Mucosa of gallbladder (tissue), 1 donor: ENCODE measurements at regions not wholly inside any gene's neighbourhood (a gene's known extent, or its start where the extent isn't known, plus 50 kb on each side); places are given as distances from the start of the nearest gene placed in this dataset.
"Not testable (repeated sequence)": the region's sequence is repeated elsewhere in the genome, so short reads cannot be mapped to it uniquely, and the experiment has no call there.

ENCODE experiments used
- DNase-seq: peaks from one replicate; pipeline ENCODE4 v3.0.0-alpha.2; 2020; ENCODE audit warnings: low spot score
- donor health status: DM: no; HTN: no; CAD: no.

DNA sequence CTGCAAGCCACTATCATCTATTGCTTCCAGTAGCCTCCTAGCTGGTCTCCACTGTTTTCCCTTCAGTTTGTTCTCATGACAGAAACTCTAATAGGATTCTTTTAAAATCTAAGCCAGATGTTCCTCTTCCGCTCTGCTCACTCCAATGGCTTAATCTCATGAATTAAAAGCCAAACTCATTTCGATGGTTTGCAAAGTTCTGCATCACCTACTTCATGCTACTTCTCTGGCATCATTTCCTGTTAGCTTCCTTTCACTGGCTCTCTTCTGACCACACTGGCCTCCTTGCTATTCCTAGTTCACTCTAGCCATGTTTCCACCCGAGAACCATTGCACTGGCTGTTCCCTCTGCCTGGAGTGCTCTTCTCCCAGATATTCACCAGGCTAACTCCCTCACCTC, 102.0 kb upstream of the LSM6 start:
- no peak for DNase-seq

- DNase-seq: no peak
Measured at GRCh38 chr4:146072376-146072775, 103.1 kb upstream of the LSM6 start.

DNA sequence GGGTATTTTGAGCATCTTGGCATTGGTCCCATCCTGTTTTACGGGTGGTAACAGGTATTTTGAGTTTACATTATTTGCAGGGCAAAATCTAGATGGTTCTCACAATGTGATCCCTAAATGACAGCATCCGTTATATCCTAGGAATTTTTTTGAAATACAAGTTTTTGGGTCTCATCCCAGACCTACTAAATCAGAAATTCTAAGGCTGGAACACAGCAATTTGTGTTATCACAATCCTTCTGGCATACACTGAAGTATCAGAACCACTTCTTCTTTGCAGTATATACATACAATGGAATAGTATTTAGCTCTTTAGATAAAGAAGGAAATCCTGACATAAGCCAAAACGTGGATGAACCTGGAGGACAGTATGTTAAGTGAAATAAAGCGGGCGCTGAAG, 104.1 kb upstream of the LSM6 start:
- DNase-seq: no peak

DNA sequence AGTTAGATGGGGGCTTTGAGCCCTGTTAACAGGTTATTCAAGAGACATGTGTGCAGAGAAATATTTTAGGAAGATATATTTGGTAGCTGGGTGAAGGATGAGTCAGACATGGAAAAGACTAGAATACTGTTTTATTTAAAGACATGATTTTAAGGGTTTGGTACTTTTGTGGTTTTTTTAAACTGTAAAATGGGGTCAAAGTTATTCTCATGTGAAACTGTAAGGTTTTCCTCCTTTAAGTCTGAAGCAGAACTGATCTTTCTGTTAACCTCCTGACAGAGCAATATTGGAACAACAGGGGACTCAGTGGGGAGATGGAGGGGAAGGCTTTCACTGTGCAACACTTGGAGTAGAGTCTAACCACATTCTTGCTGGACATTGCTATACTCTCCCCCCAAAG, 112.4 kb upstream of the LSM6 start:
- no peak for DNase-seq

GRCh38 chr4:146062340-146062739, 113.2 kb upstream of the LSM6 start:
- DNase-seq: no peak

DNA sequence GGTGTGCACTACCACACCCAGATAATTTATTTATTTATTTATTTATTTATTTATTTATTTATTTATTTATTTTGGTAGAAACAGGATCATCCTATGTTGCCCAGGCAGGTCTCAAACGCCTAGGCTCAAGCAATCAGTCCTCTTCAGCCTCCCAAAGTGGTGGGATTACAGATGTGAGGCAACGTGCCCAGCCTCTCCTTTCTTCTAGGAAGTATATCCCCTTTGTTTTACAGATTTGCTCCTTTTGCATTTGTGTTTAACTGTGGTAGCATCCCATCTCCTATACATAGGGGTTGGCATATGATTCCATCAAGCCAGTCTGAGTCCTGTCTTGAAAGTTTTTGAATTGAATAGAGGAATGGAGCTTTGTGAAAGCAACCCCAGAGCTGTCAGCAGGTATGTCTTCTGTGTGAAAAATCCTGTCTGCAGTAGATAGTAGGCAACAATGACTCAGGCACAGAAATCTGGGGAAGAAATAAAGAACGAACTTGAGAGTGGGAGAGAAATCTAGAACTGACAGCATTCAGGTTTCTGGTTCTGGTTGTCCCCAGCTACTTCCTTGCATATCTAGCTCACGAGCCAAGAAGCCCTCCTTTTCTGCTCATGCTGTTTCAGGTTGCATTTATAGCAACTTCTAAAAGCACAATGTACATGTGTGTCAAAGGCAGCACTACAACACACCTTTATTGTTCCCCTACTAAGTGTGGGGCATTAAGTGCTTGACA, 113.7 kb upstream of the LSM6 start:
- DNase-seq: no peak

- DNase-seq: no peak
Measured at GRCh38 chr4:146059865-146060264, 115.7 kb upstream of the LSM6 start.

- no peak for DNase-seq
Measured at GRCh38 chr4:146059151-146059550, 116.4 kb upstream of the LSM6 start.

DNA sequence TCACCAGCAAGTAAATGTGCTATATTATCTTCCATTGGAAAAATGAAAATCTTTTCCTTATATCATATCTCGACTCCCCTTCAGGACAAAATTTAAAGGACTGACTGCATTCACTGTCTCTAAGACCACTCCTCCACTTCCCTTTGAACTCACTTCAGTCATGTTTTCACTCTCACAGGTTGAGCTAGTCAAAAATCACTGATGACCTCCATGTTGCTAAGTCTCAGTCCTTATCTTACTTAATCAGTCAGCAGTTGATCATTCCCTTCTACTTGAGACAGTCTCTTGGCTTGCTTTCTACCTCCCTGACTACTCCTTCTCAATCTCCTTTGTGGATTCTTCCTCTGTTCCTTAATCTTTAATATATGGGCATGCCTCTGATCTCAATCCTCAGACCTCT, 117.0 kb upstream of the LSM6 start:
- DNase-seq: no peak

DNA sequence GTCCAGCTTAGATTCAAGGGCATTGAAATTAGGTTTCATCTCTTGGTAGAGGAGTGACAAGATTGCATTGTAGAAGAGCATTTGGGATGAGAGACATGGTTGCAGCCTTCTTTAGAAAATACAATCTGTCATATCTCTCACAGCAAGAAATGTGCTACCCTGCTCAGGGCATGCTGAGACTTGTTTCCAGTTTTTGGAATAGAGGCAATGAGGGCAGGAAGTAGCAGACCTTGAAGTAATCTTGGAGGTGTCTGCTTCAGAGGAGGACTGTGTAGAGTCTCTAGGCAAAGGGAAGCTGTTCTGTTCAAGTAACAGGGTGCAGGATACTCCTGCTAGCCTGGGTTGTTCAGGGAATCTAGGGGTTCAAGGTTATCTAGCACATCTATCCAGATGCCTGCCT, 116.1 kb upstream of the ZNF827 start:
- DNase-seq: no peak

DNA sequence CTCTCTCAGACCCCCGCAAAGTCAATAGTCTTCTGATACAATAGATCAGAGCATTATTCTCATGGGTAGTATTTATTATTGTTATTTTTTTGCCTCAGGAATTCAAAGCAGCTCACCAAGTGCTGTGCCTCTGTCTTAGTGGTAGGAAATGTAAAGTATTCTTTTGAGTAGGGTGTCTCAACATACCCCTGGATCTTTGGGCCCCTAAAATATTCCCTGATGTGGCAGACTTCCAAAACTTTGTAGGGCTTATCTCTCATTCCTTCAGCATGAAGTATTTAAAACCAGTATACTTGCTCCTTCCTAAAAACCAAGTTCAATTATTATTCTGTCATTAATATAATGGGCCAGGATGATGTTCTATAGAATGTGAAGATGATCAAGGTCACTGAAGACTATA, 115.3 kb upstream of the ZNF827 start:
- no peak for DNase-seq

DNA sequence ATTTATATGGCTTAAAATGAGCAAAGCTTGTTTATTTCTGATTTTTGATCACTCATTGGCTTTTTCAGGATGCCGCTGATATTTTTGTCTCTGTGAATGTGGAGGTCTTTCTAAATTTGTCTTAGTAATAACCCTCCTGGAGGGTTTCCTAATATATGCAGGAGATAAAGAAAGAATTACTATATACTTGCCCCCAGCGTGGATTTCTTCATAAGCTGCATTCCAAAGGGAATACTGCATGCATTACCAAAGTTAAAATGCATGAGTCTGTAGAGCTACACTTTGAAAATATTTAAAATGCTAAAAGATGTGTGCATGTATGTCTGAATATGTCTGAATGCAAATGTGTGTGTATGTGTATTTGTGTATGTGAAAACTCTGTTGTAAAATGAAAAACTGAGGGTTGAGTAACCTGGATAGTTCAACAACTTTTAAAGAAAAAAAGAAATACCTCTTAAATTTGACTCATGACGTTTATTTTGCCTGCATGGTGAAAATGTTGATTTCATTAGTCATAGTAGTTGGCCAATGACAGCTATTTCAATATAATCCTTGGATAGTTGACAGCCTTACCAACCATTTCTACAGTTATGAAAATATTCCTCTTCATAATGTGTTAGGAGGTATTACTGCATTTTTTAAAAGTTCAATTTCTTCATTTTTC, 113.2 kb upstream of the ZNF827 start:
- DNase-seq: no peak

DNA sequence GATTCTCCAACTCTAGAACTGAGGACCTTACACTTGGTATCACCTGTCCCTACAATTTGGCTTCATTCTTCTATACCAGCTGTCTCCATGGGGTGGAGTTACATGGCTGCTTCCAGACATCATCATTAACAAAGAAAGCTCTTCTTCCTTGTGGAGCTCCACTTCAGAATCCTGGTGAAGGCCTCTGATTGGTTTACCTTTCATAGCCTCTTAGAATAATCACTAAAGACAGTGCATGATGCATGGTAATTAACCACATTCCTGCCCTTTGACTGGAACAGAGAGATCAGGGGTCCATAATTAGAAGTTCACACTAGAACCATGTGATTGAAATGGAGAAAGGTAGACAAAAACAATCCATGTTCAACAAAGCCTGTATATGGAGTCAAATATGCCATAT, 112.6 kb upstream of the ZNF827 start:
- DNase-seq: no peak

DNA sequence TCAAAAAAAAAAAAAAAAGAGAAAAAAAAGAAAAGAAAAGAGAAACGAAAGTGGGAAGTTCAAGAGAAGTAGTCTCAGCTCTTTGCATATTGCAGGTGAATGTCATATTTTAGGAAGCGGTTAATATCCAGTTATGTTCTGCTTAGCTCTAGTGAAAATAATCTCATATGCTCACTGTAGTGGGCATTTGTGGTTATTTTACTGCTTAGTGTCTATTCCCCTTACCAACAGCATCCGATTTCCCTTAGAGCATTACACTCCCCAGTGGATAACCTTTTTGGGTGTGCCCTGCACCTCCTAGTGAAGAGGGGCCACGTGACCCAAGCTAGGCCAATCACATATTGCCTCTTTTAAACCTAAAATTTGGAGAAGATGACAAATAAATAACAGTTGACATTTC, 111.2 kb upstream of the ZNF827 start:
- no peak for DNase-seq

DNA sequence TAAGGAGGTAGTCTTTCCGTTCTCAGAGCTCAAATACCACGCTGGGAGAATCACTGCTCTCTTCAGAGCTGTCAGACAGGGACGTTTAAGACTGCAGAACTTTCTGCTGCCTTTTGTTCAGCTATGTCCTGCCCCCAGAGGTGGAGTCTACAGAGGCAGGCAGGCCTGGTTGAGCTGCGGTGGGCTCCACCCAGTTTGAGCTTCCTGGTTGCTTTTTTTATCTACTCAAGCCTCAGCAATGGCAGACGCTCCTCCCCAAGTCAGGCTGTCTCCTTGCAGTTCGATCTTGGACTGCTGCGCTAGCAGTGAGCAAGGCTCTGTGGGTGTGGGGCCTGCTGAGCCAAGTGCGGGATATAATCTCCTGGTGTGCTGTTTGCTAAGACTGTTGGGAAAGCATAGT, 109.1 kb upstream of the ZNF827 start:
- not testable (repeated sequence) for DNase-seq

GRCh38 chr4:146041139-146042004, 102.7 kb upstream of the ZNF827 start:
- DNase-seq: no peak

DNA sequence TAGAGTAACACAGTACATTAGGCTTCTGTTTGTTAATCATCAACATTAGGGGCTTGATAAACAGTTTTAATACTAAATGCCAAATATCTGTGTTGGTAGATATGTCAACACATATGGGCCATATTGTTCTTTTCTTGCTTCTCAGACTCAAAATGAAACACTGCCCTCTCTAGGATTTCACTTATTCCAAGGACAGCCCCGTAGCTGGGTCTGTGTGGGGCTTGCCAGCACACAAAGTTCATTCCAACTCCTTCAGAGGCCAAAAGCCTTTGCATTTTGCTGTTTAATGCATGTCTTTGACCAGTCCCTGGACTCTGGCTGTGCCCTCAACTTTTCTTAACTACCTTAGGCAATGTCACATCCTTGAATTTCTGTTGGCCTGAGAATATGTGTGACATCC, 102.0 kb upstream of the ZNF827 start:
- no peak for DNase-seq

DNA sequence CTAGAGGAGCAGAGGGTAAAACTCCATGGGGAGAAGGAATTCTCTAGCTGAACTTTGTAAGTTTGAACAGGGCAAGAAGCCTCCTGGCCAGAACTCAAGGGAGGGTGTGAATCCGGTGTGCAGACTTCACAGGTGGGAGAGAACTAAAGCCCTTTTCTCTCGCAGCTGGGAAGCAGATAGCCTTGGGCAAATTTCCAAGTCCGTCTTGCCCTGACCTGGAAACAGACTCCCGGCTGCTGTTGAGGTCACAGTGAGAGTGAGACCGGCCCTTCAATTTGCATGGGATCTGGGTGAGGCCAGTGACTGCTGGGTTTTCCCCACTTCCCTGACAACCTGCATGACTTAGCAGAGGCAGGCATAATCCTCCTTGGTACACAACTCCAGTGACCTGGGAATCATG, 94.5 kb upstream of the ZNF827 start:
- peak; percentile 57 for DNase-seq

DNA sequence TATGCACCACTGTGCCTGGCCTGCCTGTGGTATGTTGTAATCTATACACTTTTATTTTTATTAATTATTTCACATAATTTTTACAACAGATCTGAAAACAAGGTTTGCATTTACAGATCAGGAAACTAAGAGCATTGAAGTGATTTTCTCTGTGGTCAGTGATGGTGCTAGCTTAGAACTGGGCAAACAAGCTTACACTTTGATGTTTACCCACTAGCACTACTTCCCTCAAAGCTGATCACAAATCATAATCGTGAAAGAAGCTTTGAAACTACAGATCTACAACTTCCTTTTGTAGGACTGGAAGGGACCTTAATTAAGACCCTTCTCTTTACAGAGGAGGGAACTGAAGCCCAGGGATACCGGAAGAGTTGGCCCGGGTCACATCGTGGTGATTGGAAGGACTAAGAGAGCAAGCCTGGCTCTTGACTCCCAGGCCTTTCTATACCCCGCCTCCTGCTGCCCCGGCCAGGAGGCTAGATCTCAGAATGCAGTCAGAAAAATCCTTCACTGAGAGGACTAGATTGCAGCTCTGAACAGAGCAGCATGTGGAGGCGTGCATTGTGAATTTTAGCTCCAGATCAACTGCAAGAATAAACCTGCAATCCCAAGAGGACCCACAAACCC, 93.7 kb upstream of the ZNF827 start:
- DNase-seq: no peak

GRCh38 chr4:146029939-146030710, 91.5 kb upstream of the ZNF827 start:
- DNase-seq: peak; percentile 56

DNA sequence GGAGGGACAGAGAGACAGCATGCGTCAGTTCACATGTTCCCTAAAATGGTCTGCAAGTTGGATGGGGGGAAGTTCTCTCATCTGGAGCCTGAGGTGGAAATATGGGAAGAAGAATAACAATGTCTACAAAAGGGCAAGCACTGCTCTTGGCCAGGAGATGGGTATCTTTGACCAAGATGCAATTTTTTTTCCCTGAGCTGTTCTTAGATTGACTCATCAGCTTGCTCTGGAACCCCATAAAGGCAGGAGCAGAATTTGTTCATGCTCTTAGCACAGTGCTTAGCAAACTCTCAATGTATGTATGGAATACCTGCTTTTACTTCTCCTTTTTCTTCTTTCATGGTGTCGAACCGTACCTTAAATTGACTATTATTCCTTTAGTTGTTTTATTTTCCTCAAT, 90.5 kb upstream of the ZNF827 start:
- no peak for DNase-seq

- no peak for DNase-seq
Measured at GRCh38 chr4:146027761-146028160, 89.1 kb upstream of the ZNF827 start.
